A204.1 (cell line): ENCODE measurements at regions not wholly inside any gene's neighbourhood (a gene's known extent, or its start where the extent isn't known, plus 50 kb on each side); places are given as distances from the start of the nearest gene placed in this dataset.

Source experiments
- FAIRE-seq: peaks from 2 replicates; lab custom pipeline; 2012; peaks lifted over from hg19 to GRCh38; lab: Jason Lieb, UNC

- FAIRE-seq: no peak
Observed at GRCh38 chr20:22504829-22505377, 79.5 kb downstream of the FOXA2 start.

- FAIRE-seq: no peak
Observed at GRCh38 chr20:22503577-22503976, 80.8 kb downstream of the FOXA2 start.

- FAIRE-seq: no peak
Observed at GRCh38 chr20:22502731-22503191, 81.6 kb downstream of the FOXA2 start.

- FAIRE-seq: no peak
Observed at GRCh38 chr20:22501566-22502344, 82.6 kb downstream of the FOXA2 start.

- FAIRE-seq: no peak
Observed at GRCh38 chr20:22501034-22501433, 83.3 kb downstream of the FOXA2 start.

GRCh38 chr20:22499515-22500166, 84.7 kb downstream of the FOXA2 start:
- FAIRE-seq: no peak

GRCh38 chr20:22496817-22497216, 87.6 kb downstream of the FOXA2 start:
- no peak for FAIRE-seq

- FAIRE-seq: no peak
Observed at GRCh38 chr20:22495789-22496188, 88.6 kb downstream of the FOXA2 start.

- FAIRE-seq: no peak
Observed at GRCh38 chr20:22495172-22495571, 89.2 kb downstream of the FOXA2 start.

- no peak for FAIRE-seq
Observed at GRCh38 chr20:22492497-22492896, 91.9 kb downstream of the FOXA2 start.

GRCh38 chr20:22491194-22491505, 93.2 kb downstream of the FOXA2 start:
- no peak for FAIRE-seq

- FAIRE-seq: no peak
Observed at GRCh38 chr20:22490287-22491193, 93.8 kb downstream of the FOXA2 start.

- FAIRE-seq: no peak
Observed at GRCh38 chr20:22489626-22490286, 94.6 kb downstream of the FOXA2 start.

GRCh38 chr20:22480336-22480735, 104.0 kb downstream of the FOXA2 start:
- no peak for FAIRE-seq

- FAIRE-seq: no peak
Observed at GRCh38 chr20:22475662-22476061, 108.7 kb downstream of the FOXA2 start.

- FAIRE-seq: no peak
Observed at GRCh38 chr20:22474224-22474623, 110.1 kb downstream of the FOXA2 start.

GRCh38 chr20:22473293-22473692, 111.1 kb downstream of the FOXA2 start:
- no peak for FAIRE-seq

- no peak for FAIRE-seq
Observed at GRCh38 chr20:22472447-22473100, 111.8 kb downstream of the FOXA2 start.

- no peak for FAIRE-seq
Observed at GRCh38 chr20:22471156-22471836, 113.1 kb downstream of the FOXA2 start.

- no peak for FAIRE-seq
Observed at GRCh38 chr20:22470620-22471026, 113.7 kb downstream of the FOXA2 start.
